Karpas-422 (cell line): ENCODE measurements at regions not wholly inside any gene's neighbourhood (a gene's known extent, or its start where the extent isn't known, plus 50 kb on each side); places are given as distances from the start of the nearest gene placed in this dataset.

Experiments used
- DNase-seq: peaks from one replicate; pipeline ENCODE4 v3.0.0-alpha.2; 2015
- H2AFZ ChIP-seq: fragments of 200-600 bp; sonication (generic); 2 replicates; pipeline ENCODE4 v1.6.1; 2014; ENCODE audit warnings: antibody characterized with exemption, low read length, mixed read lengths
- H3K27ac ChIP-seq: fragments of 200-600 bp; sonication (generic); 2 replicates; pipeline ENCODE4 v1.5.1; 2014; ENCODE audit warnings: mild to moderate bottlenecking, low read length, moderate library complexity
- H3K27me3 ChIP-seq: fragments of 200-600 bp; sonication (generic); 2 replicates; pipeline ENCODE4 v1.6.1; 2014; ENCODE audit warnings: low read length, mixed read lengths
- H3K36me3 ChIP-seq: fragments of 200-600 bp; sonication (generic); 2 replicates; pipeline ENCODE4 v1.6.1; 2014; ENCODE audit warnings: low read length, mixed read lengths; ENCODE audit not compliant: insufficient read depth
- H3K4me1 ChIP-seq: fragments of 200-600 bp; sonication (generic); 2 replicates; pipeline ENCODE4 v1.6.1; 2014; ENCODE audit warnings: mild to moderate bottlenecking, low read length, mixed read lengths
- H3K4me2 ChIP-seq: fragments of 200-600 bp; sonication (generic); 2 replicates; pipeline ENCODE4 v1.6.1; 2014; ENCODE audit warnings: low read length, low read depth, mild to moderate bottlenecking; ENCODE audit not compliant: poor library complexity, severe bottlenecking
- H3K4me3 ChIP-seq: fragments of 200-600 bp; sonication (generic); 2 replicates; pipeline ENCODE4 v1.5.1; 2014; ENCODE audit warnings: mild to moderate bottlenecking, antibody characterized with exemption, low read length, mixed read lengths
- H3K79me2 ChIP-seq: fragments of 200-600 bp; sonication (generic); 2 replicates; pipeline ENCODE4 v1.6.1; 2014; ENCODE audit warnings: mild to moderate bottlenecking, low read length, mixed read lengths
- H3K9ac ChIP-seq: fragments of 200-600 bp; sonication (generic); 2 replicates; pipeline ENCODE4 v1.6.0; 2014; ENCODE audit warnings: low read length
- H3K9me2 ChIP-seq: fragments of 200-600 bp; sonication (generic), shearing (Covaris generic); replicated peaks from 2 replicates; pipeline ENCODE4 v1.6.0; 2014; ENCODE audit warnings: mild to moderate bottlenecking, low read length, moderate library complexity; ENCODE audit not compliant: insufficient read depth
- H3K9me3 ChIP-seq: fragments of 300-700, 200-600 bp; sonication (generic); 2 replicates; pipeline ENCODE4 v1.6.1; 2014; ENCODE audit warnings: low read length, mixed read lengths
- H4K20me1 ChIP-seq: fragments of 200-600 bp; sonication (generic); 2 replicates; pipeline ENCODE4 v1.6.1; 2014; ENCODE audit warnings: mild to moderate bottlenecking, antibody characterized with exemption, low read length, low read depth; ENCODE audit not compliant: insufficient read depth

- Histone ChIP-seq H3K27me3 (no peaks in the 10 kb centered on the region; the same call in 1 of the 2 replicates), H3K9me3 (no peaks in the 10 kb centered on the region), H3K79me2 (no peaks in the 10 kb centered on the region), H3K9ac (no peak overlapping the region), H3K4me3 (no peak overlapping the region), H3K4me2 (no peak overlapping the region), H3K27ac (no peak overlapping the region), H4K20me1 (no peaks in the 10 kb centered on the region), H3K4me1 (no peaks in the 10 kb centered on the region), H2AFZ (no peak overlapping the region), H3K9me2 (no peaks in the 10 kb centered on the region), H3K36me3 (no peaks in the 10 kb centered on the region)
- no peak for DNase-seq
These were observed 106.0 kb upstream of the ADPGK start for GRCh38 chr15:72889545-72889944.

GRCh38 chr15:72888811-72889210 is 105.3 kb upstream of the ADPGK start:
- Histone ChIP-seq H3K4me1 (no peaks in the 10 kb centered on the region), H3K9me3 (no peaks in the 10 kb centered on the region), H2AFZ (no peak overlapping the region), H3K9me2 (no peaks in the 10 kb centered on the region), H3K27ac (no peak overlapping the region), H4K20me1 (no peaks in the 10 kb centered on the region), H3K36me3 (no peaks in the 10 kb centered on the region), H3K4me3 (no peak overlapping the region), H3K4me2 (no peak overlapping the region), H3K9ac (no peak overlapping the region), H3K27me3 (no peaks in the 10 kb centered on the region; the same call in 1 of the 2 replicates), H3K79me2 (no peaks in the 10 kb centered on the region)
- DNase-seq = no peak

- Histone ChIP-seq H3K36me3 (no peaks in the 10 kb centered on the region), H3K79me2 (no peaks in the 10 kb centered on the region), H3K9me2 (no peaks in the 10 kb centered on the region), H3K9ac (no peak overlapping the region), H3K9me3 (no peaks in the 10 kb centered on the region), H3K27me3 (no peaks in the 10 kb centered on the region; the same call in 1 of the 2 replicates), H3K27ac (no peak overlapping the region), H3K4me2 (no peak overlapping the region), H3K4me3 (no peak overlapping the region), H2AFZ (no peak overlapping the region), H4K20me1 (no peaks in the 10 kb centered on the region), H3K4me1 (no peaks in the 10 kb centered on the region)
- DNase-seq = no peak
These were observed 104.7 kb upstream of the ADPGK start for GRCh38 chr15:72888211-72888610.

- Histone ChIP-seq H3K27me3 (no peaks in the 10 kb centered on the region; the same call in 1 of the 2 replicates), H3K4me1 (no peaks in the 10 kb centered on the region), H3K36me3 (no peaks in the 10 kb centered on the region), H3K9me2 (no peaks in the 10 kb centered on the region), H3K9me3 (no peaks in the 10 kb centered on the region), H3K27ac (no peak overlapping the region), H3K4me3 (no peak overlapping the region), H3K4me2 (no peak overlapping the region), H3K9ac (no peak overlapping the region), H4K20me1 (no peaks in the 10 kb centered on the region), H3K79me2 (no peaks in the 10 kb centered on the region), H2AFZ (no peak overlapping the region)
- no peak for DNase-seq
These were observed 103.8 kb upstream of the ADPGK start for GRCh38 chr15:72887376-72887775.

GRCh38 chr15:72884311-72884710 is 100.8 kb upstream of the ADPGK start:
- no peak overlapping the region for H3K27ac ChIP-seq
- DNase-seq = no peak
- H3K9ac ChIP-seq = no peak overlapping the region
- no peaks in the 10 kb centered on the region for H3K36me3 ChIP-seq
- no peak overlapping the region for H3K4me3 ChIP-seq
- no peak overlapping the region for H3K4me2 ChIP-seq
- no peaks in the 10 kb centered on the region for H3K9me2 ChIP-seq
- H3K27me3 ChIP-seq = no peaks in the 10 kb centered on the region; the same call in 1 of the 2 replicates
- H2AFZ ChIP-seq = no peak overlapping the region
- H4K20me1 ChIP-seq = no peaks in the 10 kb centered on the region
- H3K79me2 ChIP-seq = no peaks in the 10 kb centered on the region
- no peaks in the 10 kb centered on the region for H3K9me3 ChIP-seq
- no peaks in the 10 kb centered on the region for H3K4me1 ChIP-seq

GRCh38 chr15:72873379-72874233 is 90.0 kb upstream of the ADPGK start:
- Histone ChIP-seq H3K27me3 (no peaks in the 10 kb centered on the region), H3K79me2 (no peaks in the 10 kb centered on the region), H3K9me3 (no peaks in the 10 kb centered on the region), H3K4me1 (no peaks in the 10 kb centered on the region), H3K36me3 (no peaks in the 10 kb centered on the region), H4K20me1 (no peaks in the 10 kb centered on the region), H2AFZ (no peak overlapping the region), H3K9me2 (no peaks in the 10 kb centered on the region), H3K4me2 (no peak overlapping the region), H3K9ac (no peak overlapping the region), H3K27ac (no peak overlapping the region), H3K4me3 (no peak overlapping the region)
- no peak for DNase-seq

- Histone ChIP-seq H3K9ac (no peak overlapping the region), H3K4me2 (no peak overlapping the region), H2AFZ (no peak overlapping the region), H3K4me1 (no peaks in the 10 kb centered on the region), H3K27ac (no peak overlapping the region), H4K20me1 (no peaks in the 10 kb centered on the region), H3K9me2 (no peaks in the 10 kb centered on the region), H3K9me3 (no peaks in the 10 kb centered on the region), H3K4me3 (no peak overlapping the region), H3K27me3 (no peaks in the 10 kb centered on the region), H3K36me3 (no peaks in the 10 kb centered on the region), H3K79me2 (no peaks in the 10 kb centered on the region)
- no peak for DNase-seq
These were observed 88.7 kb upstream of the ADPGK start for GRCh38 chr15:72872066-72872845.

- Histone ChIP-seq H3K9me2 (no peaks in the 10 kb centered on the region), H3K9me3 (no peaks in the 10 kb centered on the region), H2AFZ (no peak overlapping the region), H4K20me1 (no peaks in the 10 kb centered on the region), H3K4me1 (no peaks in the 10 kb centered on the region), H3K27me3 (no peaks in the 10 kb centered on the region), H3K4me3 (no peak overlapping the region), H3K27ac (no peak overlapping the region), H3K79me2 (no peaks in the 10 kb centered on the region), H3K9ac (no peak overlapping the region), H3K36me3 (no peaks in the 10 kb centered on the region), H3K4me2 (no peak overlapping the region)
- no peak for DNase-seq
These were observed 83.5 kb upstream of the ADPGK start for GRCh38 chr15:72866866-72867616.
